Osteoblast (primary cell): ENCODE measurements at regions not wholly inside any gene's neighbourhood (a gene's known extent, or its start where the extent isn't known, plus 50 kb on each side); places are given as distances from the start of the nearest gene placed in this dataset.
"Not testable (repeated sequence)": the region's sequence is repeated elsewhere in the genome, so short reads cannot be mapped to it uniquely, and the experiment has no call there.

Experiments used
- DNase-seq: peaks from one replicate; pipeline ENCODE4 v3.0.0; 2011; ENCODE audit warnings: low spot score, mixed read lengths; ENCODE audit not compliant: insufficient read length; ENCODE audit errors: missing footprints
- H2AFZ ChIP-seq: 2 replicates; pipeline ENCODE4 v1.6.0; 2011; ENCODE audit warnings: mild to moderate bottlenecking, low read length
- H3K27ac ChIP-seq: 2 replicates; pipeline ENCODE4 v1.5.1; 2011; ENCODE audit warnings: mild to moderate bottlenecking, low read depth, low read length, moderate library complexity
- H3K27me3 ChIP-seq: 2 replicates; pipeline ENCODE4 v1.6.0; 2012; ENCODE audit warnings: mild to moderate bottlenecking, control low read depth, inconsistent platforms, low read length, moderate library complexity; ENCODE audit not compliant: insufficient read depth
- H3K36me3 ChIP-seq: 2 replicates; pipeline ENCODE4 v1.5.1; 2011; ENCODE audit warnings: mild to moderate bottlenecking, low read length, control low read depth, moderate library complexity; ENCODE audit not compliant: insufficient read depth
- H3K4me1 ChIP-seq: 2 replicates; pipeline ENCODE4 v1.5.1; 2011; ENCODE audit warnings: mild to moderate bottlenecking, low read length, control low read depth, moderate library complexity; ENCODE audit not compliant: insufficient read depth
- H3K4me2 ChIP-seq: 2 replicates; pipeline ENCODE4 v1.6.0; 2011; ENCODE audit warnings: mild to moderate bottlenecking, low read length; ENCODE audit not compliant: insufficient read depth
- H3K4me3 ChIP-seq: fragments of 200-600 bp; sonication (generic); 3 replicates; pipeline ENCODE4 v1.5.1; 2012; ENCODE audit warnings: mild to moderate bottlenecking, low read length, inconsistent platforms; ENCODE audit not compliant: insufficient read depth
- H3K79me2 ChIP-seq: 2 replicates; pipeline ENCODE4 v1.6.0; 2012; ENCODE audit warnings: mild to moderate bottlenecking, low read length, control low read depth, inconsistent platforms; ENCODE audit not compliant: insufficient read depth
- H3K9me3 ChIP-seq: 2 replicates; pipeline ENCODE4 v1.5.1; 2011; ENCODE audit warnings: low read depth, low read length, control low read depth
- H4K20me1 ChIP-seq: 2 replicates; pipeline ENCODE4 v1.6.0; 2012; ENCODE audit warnings: mild to moderate bottlenecking, low read length, control low read depth; ENCODE audit not compliant: insufficient read depth
- TF ChIP-seq, protein P1 (sequence below): IDR thresholded peaks from 2 replicates; pipeline ENCODE4 v1.5.1; 2011; ENCODE audit warnings: mild to moderate bottlenecking, low read depth, low read length, moderate library complexity; ENCODE audit errors: extremely low read depth

DNA sequence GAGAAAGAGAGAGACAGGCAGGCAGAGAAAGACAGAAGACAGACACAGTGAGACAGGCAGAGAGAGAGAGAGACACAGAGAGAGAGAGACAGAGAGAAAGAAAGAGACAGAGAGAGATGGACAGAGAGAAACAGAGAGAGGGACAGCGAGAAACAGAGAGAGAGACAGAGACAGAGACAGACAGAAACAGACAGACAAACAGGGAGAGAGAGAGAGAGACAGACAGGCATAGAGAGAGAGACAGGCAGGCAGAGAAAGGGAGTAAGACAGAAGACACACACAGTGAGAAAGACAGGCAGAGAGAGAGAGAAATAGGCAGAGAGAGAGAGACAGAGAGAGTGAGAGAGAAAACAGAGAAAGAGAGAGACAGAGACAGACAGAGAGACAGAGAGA lies 105.3 kb upstream of the ANKRD30BL start:
- TF ChIP-seq, protein P1, sequence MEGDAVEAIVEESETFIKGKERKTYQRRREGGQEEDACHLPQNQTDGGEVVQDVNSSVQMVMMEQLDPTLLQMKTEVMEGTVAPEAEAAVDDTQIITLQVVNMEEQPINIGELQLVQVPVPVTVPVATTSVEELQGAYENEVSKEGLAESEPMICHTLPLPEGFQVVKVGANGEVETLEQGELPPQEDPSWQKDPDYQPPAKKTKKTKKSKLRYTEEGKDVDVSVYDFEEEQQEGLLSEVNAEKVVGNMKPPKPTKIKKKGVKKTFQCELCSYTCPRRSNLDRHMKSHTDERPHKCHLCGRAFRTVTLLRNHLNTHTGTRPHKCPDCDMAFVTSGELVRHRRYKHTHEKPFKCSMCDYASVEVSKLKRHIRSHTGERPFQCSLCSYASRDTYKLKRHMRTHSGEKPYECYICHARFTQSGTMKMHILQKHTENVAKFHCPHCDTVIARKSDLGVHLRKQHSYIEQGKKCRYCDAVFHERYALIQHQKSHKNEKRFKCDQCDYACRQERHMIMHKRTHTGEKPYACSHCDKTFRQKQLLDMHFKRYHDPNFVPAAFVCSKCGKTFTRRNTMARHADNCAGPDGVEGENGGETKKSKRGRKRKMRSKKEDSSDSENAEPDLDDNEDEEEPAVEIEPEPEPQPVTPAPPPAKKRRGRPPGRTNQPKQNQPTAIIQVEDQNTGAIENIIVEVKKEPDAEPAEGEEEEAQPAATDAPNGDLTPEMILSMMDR: no peak
- no peaks in the 10 kb centered on the region for H3K79me2 ChIP-seq
- no peaks in the 10 kb centered on the region for H3K9me3 ChIP-seq
- H4K20me1 ChIP-seq: no peaks in the 10 kb centered on the region
- no peaks in the 10 kb centered on the region for H3K36me3 ChIP-seq
- H3K4me2 ChIP-seq: peak overlapping the region; percentile 85
- no peak for DNase-seq
- peak overlapping the region; percentile 86 for H2AFZ ChIP-seq
- H3K4me1 ChIP-seq: peaks cover 4% of the 10 kb centered on the region
- H3K27me3 ChIP-seq: peaks cover 5% of the 10 kb centered on the region
- peak overlapping the region; percentile 64 for H3K4me3 ChIP-seq
- no peak overlapping the region for H3K27ac ChIP-seq

DNA sequence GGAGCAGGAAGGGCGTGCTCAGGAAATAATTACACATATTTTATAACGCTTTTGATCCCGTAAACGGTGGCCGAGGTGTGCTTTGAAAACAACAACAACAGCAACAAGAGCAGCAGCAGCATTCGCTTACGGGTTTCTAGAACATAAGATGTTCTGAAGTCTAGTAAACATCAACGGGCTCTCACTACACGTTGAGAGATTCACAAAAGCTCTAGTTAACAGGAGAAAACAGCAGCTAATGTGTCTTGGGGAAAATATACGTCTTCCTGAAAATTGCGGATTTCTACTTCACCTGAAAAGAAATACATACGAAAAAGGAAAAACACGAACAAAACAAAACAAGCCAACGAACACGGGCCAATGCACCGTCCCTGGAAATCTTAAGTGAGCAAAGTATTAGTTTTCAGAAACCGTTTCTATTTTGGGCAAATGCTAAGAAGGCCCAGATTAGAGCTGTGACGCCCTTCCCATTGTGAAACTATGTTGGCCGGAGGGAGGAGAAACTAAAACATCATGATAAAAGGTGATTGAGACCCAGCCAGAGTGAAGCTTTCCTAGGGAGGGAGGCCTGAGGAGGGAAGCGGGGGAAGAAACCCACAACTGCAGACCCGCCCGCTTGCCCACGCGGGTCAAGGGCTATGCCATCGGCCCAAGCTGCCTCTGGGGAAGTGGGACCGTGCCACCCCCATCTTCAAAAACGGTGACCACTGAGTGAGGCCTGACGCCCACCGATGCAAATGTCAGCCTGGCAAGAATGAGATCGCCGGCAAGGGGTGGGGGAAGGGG lies 105.9 kb upstream of the ANKRD30BL start:
- not testable (repeated sequence) for DNase-seq, H3K27me3 ChIP-seq, H3K4me1 ChIP-seq, H3K79me2 ChIP-seq, H4K20me1 ChIP-seq, H3K36me3 ChIP-seq, H3K9me3 ChIP-seq
- peak overlapping the region; percentile 64 for H3K4me3 ChIP-seq
- H3K27ac ChIP-seq: peak overlapping the region; percentile 28
- peak overlapping the region; percentile 85 for H3K4me2 ChIP-seq
- peak overlapping the region; percentile 86 for H2AFZ ChIP-seq

DNA sequence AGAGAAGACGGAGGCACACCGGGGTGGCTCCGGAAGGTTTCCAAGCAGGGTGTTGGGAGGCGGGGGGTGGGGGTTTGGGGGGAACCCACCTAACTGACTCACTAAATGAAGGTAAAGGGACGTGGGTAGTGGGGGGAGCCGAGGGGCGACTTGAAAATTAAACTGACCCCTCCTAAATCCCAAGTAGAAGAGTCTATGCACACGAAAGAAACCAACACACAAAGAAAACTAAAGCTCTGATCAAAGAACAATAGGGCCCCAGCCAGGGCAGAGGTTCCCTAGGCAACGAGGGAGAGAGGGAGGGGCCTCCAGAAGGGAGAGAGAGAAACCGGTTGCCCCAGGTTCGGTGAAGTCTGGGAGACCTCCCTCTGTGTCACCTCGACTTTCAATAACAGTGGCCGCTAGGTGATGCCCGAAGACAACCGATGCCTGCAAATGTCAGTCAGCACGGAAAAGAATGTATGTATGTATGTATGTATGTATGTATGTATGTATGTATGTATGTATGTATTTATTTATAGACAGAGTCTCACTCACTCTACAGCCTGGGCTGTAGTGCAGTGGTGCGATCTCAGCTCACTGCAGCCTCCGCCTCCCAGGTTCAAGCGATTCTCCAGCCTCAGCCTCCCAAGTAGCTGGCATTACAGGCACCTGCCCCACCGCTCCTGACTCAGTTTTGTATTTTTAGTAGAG lies 106.7 kb upstream of the ANKRD30BL start:
- not testable (repeated sequence) for H3K9me3 ChIP-seq, H3K36me3 ChIP-seq, DNase-seq, H4K20me1 ChIP-seq, H3K79me2 ChIP-seq, H3K4me1 ChIP-seq, H3K27me3 ChIP-seq, H3K27ac ChIP-seq
- peak overlapping the region; percentile 47 for H2AFZ ChIP-seq
- H3K4me2 ChIP-seq: peak overlapping the region; percentile 81
- H3K4me3 ChIP-seq: peak overlapping the region; percentile 64
- TF ChIP-seq, protein P1: peak; percentile 48

DNA sequence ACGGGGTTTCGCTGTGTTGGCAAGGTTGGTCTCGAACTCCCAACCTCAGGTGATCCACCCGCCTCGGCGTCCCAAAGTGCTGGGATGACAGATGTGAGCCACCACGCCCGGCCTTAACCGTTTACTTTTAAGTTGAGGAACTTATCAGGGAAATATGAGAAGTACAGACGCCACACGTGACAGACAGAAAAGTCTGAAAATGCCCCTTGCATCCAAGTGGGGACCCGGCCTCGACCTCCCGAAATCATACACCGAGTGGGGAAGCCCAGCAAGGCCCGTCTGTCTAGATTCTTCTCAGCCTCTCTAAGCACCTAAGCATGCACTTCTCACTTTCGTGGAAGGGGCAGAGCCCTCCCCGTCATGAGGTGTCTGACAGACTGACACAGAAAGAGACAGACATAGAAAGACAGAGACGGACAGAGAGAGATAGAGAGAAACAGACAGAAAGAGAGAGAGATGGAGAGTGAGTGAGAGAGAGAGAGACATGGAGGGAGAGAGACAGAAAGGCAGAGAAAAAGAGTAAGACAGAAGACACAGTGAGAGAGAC lies 107.3 kb upstream of the ANKRD30BL start:
- H4K20me1 ChIP-seq: no peaks in the 10 kb centered on the region

More for the DNA sequence above, 107.3 kb upstream of the ANKRD30BL start:
- H3K9me3 ChIP-seq: no peaks in the 10 kb centered on the region
- H3K79me2 ChIP-seq: no peaks in the 10 kb centered on the region
- no peak overlapping the region for H3K4me3 ChIP-seq
- H3K27ac ChIP-seq: no peak overlapping the region
- TF ChIP-seq, protein P1: no peak
- peaks cover 4% of the 10 kb centered on the region for H3K4me1 ChIP-seq
- H3K36me3 ChIP-seq: no peaks in the 10 kb centered on the region
- DNase-seq: no peak
- peaks cover 5% of the 10 kb centered on the region for H3K27me3 ChIP-seq
- H2AFZ ChIP-seq: no peak overlapping the region
- H3K4me2 ChIP-seq: no peak overlapping the region
